ENCODE measurements at regions not wholly inside any gene's neighbourhood (a gene's known extent, or its start where the extent isn't known, plus 50 kb on each side); places are given as distances from the start of the nearest gene placed in this dataset.

DNA sequence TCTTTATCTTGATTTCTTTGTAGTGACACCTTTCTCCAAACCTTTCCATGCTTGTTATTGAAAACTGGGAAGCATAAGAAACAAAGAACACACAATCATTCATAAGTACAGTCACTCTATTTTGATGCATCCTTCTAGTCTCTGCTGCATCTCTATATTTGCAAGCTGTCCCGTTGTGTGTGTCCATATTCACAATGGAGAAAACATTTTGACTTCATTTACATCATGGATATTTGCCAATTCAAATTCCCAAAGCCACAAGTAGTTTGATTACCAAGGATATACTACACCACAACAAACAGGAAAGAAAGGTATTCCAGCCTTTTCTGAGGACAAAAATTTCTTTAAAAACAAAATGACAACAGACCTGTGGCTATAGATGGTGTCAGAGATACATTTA is 673.8 kb downstream of the STIM2 start:
- DNase-seq: no peak

DNA sequence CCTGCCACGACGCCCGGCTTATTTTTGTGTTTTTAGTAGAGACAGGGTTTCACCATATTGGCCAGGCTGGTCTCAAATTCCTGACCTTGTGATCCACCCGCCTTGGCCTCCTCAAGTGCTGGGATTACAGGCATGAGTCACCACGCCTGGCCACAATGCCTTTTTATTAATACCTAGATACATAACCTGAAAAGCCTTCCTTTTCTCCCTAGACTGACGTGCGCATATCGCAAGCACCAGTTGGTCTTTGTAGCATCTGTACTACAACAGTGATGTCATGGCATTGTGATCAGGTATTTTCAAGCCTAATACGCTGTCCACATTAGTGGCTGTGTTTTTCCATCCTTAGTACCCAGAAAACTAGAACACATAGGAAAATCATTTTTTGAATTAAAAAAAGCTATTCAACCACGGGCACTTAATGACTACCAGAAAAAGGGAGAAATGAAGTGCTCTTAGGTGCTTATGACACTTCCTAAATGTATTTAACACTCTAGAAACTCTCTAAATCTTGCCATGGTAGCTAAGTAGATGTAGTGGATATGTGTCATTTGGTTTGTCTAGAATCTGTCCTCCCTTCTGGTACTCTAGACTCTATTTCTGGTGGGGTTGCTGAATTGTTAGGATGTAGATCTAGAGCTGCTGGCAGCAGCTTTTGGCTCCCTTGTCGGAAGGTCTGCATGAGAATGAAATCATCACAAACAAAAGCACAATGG is 707.8 kb downstream of the STIM2 start:
- no peak for DNase-seq

DNA sequence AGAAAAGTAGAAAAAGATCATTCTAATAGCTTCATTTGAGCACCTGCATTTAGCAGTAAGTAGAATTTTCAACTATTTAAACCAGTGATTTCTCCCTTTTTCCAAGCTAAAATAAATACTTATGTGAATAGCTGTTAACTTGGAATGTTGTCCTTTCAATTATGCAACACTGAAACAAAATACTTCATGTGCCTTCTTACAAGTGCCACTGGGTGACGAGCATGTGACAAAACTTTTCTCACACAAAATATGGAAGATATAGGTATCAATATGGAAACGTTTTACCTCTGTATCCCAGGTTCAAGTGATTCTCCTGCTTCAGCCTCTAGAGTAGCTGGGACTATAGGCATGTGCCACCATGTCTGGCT is 708.3 kb downstream of the STIM2 start:
- no peak for DNase-seq

DNA sequence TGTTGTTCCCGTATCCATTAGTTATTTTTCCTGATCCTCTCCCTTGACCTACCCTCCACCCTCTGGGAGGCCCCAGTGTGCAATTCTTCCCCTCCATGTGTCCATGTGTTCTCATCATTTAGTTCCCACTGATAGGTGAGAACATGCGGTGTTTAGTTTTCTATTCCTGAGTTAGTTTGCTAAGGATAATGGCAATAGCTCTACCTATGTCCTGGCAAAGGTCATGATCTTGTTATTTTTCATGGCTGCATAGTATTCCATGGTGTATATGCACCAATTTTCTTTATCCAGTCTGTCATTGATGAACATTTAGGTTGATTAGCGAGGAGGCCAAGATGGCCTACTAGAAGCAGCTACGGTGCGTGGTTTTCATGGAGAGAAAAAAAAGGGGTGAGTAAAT is 714.1 kb downstream of the STIM2 start:
- no peak for DNase-seq

DNA sequence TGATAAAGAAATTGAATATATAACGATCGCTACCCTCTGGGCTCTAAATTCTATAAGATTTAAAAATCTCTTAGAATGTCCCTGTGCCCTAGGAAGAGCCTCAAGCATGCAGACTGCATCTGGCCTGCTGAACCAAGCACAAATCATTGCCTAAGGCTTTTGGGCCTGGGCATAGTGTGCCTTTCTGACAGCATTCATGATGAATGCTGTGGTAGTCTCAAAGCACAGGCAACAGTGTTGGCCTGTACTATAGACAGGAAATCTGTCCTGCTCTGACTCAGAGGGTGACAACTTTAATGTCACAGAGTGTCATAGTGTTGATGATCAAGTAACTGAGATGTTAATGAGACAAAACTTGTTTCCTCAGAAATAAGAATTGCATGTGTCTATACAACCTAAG is 717.3 kb downstream of the STIM2 start:
- no peak for DNase-seq

DNA sequence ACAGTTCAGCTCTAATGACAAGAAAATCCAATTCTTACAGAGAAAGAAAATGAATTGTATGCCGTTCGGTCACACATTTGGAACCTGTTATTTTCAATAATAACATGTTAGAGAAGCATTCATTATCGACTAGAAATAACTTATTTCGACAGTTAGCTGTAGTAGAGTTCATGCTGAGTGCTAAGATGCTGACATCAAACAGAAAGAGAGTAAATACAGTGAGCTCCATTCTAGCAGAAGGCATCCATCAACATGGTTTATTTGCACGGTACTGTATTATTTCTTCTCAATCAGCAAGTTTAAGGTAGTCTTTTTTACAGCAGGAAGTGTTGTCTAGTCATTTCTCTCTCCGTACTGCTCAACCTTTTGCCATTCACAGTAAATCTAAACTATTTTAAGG is 732.1 kb downstream of the STIM2 start:
- no peak for DNase-seq

DNA sequence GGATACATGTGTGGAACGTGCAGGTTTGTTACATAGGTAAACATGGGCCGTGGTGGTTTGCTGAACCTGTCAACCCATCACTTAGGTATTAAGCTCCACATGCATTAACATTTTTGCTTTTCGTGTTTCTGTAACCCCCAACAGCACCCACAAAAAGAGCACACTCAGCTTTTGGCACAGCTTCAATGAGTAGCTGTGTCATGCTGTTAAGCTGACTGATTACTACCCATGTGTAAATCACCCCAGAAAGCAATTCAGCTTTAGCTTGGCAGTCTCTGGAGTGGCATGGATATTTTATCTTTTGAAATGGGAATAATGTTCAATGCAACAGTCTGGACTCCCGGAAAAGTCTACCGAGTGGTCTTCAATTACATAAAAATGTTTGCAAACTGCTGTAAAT is 734.3 kb downstream of the STIM2 start:
- DNase-seq: no peak

DNA sequence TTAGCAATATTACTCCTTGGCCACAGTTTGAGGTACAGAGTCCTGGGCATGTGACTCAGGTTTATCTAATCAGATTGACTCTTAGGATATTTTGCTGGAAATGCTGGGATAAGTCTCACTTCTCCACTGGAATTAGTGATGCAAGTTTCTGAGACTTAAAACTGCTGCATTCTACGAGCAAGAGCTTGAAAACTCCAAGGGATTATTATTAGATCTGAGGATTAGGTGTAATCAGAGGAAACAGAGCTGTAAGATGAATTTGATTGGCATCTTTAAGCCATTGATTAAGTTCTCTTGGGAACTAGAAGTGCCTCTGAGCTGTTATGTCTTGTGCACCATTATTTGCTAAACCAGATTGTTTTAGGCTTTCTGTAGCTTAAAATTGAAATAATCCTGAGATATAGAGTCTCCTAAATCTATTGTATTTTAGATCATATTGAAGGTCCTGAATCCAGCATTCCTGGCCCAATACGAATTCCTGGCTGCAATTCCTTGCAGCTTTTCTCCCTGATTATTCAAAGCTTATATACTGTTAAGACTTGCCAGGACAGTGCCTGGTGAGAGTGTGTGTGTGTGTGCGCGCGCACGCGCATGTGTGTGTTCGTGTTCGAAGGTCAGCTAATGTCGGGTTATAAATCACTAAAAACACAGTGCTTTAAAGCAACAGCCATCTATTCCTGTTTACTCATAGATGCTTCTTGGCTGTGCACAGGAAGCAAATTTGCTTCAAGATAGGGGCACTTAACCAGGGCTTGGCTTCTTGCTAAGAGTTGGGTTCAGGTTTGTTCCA is 735.1 kb downstream of the STIM2 start:
- DNase-seq: no peak

DNA sequence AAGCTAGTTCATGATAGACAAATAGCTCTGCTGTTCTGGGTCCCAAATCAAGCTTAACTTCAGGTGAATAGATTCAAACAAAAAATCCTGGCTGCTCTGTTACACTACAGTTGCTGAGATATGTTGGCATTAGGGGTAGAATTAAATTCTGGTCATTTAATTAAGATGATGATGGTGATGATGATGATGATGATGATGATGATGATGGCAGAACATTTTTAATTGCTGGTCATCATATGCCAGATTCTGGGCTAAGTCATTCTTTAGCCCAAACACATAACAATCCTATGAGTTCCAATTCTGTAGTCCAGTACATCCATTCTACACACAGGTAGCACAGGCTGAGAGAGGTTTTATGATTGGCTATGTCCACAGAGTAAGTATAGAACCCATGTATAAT is 741.5 kb downstream of the STIM2 start:
- no peak for DNase-seq

DNA sequence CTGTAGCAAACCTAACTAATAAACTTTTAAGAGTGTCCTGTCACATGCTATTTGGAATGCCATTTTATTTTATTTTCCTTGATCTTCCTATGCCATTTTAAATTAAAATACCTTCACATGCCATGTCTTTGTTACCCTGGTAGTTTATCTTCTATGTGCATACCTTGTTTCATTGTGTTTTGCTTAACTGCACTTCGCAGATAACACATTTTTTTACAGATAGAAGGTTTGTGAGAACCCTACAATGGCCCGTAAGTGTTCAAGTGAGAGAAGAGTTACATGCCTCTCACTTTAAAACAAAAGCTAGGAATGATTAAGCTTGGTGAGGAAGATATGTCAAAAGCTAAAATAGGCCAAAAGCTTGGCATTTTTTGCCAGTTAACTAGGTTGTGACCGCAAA is 744.1 kb downstream of the STIM2 start:
- DNase-seq: no peak

DNA sequence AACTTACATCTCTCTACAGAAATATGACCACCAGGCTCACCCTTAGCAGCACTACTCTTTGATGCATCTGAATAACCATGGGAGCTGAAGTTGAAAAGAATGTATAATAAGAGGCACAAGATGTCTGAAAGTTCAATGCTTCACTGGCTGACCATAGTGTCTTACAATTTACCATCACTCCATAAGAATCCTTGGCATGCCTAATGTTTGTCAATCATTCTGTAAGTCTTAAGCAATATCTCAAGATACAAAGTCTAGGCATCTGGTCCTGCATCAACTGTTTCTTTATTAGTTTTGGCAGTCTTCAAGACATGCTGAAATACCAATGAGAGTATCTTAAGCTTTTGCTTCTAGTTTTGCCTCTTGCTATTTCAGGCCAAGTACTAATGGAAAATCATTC is 755.5 kb downstream of the STIM2 start:
- no peak for DNase-seq

DNA sequence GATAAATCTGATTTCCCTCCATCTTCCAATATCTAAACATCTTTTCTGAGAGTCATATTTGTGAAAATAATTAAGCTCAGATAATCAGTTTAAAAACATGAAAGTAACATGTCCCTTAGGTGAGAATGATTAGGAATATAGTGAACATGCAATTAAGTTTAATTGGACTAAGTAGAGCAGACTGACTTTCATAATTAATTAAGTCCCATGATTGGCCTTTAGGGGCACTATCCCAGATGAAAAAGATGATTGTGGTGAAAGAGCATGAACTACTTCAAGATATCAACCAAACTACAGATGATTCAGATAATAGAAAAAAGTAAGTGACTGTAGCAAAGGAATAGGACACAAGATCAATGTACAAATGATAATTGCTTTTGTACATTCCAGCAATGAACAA is 758.8 kb downstream of the STIM2 start:
- DNase-seq: no peak

DNA sequence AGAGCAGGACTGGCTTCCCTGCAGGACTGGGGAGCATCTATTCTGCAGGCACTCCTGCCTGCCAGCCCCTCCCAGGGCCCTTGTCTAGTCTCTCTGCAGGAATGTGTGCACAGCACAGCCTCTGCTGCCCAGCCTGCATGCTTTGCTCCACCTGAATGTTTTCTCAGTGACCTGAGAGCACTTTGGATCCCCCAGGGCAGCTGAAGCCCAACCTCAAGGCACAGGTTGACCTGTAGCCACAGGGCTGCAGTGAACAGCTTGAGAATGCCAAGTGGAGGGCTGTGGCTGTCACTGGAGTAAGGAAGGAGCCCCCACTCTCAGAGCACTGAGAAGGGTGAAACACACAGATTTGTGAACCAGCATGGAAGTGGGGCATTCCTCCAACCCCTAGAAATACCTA is 760.2 kb downstream of the STIM2 start:
- DNase-seq: no peak

DNA sequence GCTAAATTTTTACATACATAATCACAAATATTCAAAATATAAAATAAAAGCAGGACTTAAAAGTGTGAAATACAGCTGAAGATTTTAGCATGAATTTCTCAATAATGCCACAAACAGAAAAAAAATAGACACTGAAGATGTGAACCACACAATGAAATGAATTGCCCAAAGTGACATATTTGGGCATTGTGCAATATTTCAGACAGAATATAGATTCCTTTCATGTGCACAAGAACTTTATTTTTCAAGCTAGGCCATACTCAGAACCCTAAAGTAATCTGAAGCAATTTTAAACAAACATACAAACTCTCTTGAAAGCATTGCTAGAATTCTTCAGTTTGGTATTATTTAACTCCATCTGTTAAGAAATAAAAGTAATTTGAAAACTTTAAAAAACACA is 764.1 kb downstream of the STIM2 start:
- no peak for DNase-seq

DNA sequence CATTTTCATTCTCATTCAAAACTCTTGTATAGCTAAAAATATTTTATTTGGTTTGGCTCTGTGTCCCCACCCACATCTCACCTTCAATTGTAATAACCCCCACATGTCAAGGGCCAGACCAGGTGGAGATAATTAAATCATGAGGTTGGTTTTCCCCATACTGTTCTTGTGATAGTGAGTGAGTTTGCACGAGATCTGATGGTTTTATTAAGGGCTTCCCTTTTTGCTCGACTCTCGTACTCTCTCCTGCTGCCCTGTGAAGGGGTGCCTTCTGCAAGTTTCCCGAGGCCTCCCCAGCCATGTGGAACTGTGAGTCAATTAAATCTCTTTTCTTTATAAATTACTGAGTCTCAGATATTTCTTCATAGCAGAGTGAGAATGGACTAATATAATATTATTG is 768.0 kb downstream of the STIM2 start:
- no peak for DNase-seq

DNA sequence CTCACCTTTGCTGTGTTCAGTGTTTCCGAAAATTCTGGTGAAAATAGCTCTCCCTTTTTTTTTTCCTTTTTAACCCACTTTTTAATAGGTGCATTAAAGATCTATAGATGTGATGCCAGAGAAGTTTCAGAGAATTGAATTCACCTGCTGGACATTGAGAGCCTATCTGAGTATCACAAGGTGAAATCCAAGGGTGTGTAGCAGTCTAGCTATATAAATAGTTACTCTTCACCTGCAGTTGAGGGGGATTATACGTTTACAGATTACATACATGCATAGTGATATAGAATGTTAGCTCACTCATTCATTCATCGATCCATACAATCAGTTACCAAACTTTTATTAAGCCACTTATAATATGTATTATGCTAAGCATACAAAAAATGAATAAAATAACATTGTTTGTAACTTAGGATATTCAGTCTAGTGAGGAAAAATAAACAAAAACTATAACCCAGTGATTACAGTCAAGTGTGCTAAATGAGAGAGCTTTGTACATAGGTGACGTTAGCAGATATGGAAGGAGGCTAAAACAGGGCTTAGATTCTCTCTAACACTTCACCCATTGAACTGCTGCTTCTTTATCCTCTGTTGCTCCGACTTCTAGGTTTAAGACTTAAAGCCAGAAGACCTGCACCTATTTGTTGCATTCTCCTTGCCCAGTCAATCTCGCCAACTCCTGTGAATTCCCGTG is 769.0 kb downstream of the STIM2 start:
- no peak for DNase-seq

DNA sequence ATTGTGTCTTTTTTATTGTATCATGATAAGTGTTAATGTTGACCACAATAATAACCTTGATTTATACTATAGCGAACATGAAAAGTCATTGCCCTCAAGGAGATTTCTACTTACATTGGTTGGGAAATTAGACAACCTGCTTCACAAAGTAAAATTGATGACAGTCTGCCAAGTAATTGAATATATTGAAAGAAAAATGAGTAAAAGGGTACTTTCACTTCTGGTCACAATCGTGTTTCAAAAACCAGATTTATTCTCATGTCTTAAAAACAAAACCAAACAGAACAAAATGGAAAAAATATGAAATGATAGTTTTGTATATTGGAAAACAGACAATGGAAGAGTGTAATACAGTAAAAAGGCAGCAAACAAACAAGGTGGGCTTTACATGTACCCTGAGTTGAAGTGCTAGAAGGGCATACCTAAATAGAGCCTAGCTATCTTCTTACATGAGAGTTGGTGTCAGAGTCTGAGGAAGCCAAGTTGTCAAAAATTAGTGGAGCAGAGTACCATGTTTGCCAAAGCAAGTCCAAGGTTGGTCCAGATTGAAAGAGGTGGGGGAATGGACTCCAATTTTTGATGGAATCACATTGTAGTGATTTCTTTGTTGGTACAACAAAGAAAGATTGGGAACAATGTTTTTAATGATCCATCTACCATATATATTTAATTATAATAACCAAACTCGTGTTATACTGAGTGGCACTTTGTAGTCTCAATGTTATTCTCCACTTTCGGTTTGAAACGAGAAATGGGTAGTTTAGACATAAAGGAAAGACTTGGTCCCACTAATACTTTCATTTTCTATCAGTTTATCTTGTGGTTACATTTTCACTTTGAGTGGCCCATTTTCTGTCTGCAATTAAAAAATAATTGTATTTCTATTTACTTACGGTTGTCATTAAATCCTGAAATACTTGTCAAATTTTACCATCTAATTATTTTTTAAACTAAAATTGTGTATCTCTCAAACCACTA is 775.6 kb downstream of the STIM2 start:
- DNase-seq: no peak

DNA sequence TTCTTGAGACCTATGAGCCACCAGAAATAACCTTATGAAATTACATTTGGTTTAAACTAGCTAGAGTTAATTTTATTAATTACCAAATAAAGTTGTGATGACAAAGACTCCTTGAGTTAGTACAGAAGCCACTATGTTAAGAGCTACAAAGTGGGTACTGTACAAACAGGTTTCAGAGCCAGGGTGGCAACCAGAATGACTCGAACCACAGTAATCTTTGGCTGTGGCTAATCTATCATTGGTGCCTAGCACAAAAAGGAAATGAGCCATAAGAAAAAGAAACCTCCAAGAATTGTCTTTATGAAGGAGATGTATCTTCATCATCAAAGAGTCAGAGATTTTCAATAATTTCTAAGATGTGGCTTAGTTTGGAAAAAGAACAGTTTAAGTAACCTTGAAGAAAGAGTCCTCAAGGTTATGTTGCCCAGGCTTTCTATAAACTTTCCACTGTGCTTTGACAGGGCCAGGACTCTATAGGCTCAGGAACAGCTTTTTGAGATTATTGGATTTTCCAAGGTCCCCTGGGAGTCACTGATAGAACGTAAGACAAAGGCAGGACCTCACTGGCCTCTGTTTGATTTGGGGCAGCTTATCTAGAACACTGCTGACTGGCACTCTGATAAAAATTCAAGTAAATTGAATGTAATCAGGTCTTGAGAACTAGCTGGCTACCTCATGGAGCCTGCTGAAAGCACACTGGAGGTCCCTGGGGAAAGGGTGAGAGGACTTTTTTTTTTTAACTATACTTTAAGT is 777.7 kb downstream of the STIM2 start:
- no peak for DNase-seq

DNA sequence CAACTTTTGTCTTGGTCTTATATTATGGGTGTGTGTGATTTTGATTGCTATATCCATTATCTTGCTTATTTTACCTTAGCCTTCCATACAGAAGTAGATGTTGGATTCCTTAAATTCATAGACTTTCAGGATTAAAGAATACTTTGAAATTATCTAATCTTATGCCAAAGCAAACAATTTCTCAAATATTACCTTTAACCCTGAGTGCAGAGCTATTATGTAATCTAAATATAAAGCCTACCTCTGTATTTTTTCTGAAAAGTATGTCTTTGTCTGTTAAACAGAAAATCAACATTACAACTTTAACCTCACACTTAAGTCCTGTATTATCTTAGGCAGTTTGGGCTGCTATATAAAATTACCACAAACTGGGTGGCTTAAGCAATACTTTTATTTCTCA is 782.5 kb downstream of the STIM2 start:
- DNase-seq: no peak

DNA sequence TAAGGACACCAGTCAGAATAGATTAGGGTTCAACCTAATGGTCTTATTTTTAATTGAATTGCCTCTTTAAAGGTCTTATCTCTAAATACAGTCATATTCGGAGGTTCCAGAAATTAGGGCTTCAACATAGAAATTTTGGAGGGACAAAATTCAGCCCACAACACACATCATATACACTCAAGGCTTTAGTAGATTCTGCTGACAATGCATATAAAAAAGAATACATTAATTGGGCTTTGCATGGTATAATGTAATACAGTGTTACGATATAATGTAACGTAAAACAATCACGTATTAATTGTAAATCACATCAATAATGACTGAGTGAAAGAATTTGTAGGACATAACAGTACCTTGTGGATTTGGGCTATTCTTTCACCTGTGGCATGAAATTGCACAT is 787.8 kb downstream of the STIM2 start:
- DNase-seq: no peak

DNA sequence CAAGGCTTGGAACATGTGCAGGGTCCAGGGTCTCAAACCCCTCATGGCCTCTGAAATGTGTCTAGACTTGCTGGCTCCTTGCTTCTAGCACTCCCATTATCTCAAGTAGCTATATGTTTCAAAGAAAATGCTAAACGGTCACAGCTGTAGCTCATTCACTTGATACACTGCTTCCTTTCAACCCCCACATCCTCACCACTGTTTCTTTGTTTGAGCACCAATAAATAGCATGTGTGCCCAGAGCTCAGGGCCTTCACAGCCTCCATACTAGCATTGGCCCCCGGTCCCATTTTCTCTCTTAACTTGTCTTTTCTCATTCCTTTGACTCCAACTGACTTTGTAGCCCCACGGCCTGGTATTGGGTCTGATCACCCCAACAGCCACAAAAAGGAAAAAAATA is 801.8 kb downstream of the STIM2 start:
- DNase-seq: no peak

DNA sequence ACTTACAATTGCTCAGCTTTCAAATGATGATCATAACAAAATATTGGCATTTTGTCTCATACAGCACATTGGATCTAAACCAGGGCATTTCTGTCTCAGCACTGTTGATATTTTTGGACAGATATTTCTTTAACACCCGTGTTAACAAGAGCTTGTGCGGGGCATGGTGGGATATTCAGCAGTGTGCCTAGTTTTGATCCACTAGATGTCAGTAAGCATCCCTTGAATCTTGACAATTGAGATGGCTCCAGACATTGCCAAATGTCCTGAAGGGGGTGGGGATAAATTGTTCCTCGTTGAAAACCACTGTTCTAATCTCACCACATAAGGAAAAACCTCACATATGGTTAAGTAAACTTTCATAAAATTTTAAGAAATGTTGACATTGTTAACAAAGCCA is 806.3 kb downstream of the STIM2 start:
- no peak for DNase-seq
